Stimulated activated CD4-positive, alpha-beta T cell treated with anti-CD3 and anti-CD28 coated beads, TNF-alpha, amount 100 ng/mL, for 24 hours (primary cell): ENCODE measurements at regions not wholly inside any gene's neighbourhood (a gene's known extent, or its start where the extent isn't known, plus 50 kb on each side); places are given as distances from the start of the nearest gene placed in this dataset.

Experiments used
- DNase-seq, 3 experiments: peaks; one replicate each; pipeline ENCODE4 v3.0.0-alpha.2; 2020; ENCODE audit warnings: low read depth in 3 of 3

DNA sequence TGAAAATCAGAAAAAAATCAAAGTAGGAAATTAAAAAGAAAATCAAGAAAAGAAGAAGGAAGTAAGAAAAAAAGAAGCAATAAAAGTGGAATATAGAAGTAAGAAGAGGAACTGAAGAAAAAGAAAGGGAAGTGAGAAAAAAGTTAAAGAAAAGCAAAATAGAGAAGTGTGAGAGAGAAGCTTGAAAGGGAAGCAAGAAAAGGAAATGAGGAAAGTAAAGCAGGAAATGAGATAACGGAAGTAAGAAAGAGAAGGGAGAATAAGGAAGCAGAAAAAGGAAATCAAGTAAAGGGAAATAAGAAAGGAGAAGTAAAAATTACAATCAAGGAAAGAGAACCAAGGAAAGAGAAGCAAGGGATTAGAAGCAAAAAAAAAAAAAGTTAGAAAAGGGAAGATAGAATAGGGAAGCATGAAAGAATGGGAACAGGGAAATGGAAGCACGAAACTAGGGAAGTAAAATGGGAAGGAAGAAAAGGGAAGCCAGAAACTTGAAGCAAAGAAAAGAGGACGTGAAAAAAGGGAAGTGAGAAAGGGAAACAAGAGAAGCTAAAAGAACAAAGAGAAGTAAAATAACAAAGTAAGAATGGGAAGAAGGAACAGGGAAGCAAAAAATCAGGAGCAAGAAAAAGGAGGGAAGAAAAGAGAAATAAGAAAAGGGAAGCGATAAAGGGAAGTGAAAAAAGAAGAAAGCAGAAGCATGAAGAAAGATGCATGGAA lies 243.3 kb upstream of the NCKAP5 start:
- no peak for DNase-seq

DNA sequence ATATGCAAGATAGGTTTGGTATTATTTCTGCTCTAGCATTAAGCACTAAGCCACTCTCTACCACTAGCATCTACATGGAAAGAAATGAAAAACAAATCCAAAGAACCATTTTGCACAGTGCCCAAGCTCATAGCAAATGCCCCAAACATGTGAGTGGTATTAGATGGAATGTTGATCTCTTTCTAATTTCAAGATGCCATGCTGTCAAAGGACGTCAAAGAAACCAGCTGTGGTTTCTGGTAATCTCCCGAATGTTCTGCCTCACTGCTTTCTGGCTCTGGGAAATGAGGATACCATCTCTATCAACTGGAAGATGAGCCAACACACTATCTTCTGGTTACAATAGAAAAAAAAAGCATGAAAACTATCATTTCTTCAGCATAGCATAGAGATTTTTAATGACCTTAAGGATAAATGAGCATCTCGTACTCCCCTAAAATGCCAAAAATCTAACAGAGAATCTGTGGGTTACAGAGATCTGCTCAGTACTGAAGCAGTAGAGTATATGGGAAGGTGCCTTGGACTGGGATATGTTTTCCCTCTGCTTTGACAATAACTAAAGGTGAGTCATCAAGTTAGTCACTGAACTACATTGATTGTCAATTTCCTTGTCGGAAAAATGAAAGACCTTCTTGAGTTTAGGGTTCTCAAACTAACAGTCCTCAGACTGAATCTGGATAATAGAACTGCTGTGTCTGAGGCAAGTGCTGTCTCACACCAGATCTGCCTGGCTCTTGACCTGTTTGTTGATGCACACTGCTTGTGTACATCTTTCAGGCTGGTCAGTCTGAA lies 244.8 kb upstream of the NCKAP5 start:
- no peak for DNase-seq

DNA sequence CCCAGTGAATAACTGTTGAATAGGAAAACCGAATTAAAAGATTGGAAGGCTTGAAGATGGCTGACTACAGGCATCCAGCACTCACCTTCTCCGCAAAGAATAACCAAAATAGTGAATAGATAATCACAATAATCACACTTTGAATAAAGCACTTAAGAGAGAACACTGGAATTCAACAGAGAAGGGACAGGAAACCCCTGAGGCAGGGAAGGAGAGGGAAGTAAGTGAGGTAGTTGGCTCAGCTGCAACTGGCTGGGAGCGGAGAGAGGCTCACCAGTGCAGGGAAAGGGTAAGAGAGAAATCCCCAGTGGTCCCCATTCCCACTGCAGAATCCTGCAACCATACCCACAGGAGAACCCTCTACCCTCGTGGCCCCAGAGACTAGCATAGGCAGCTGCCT lies 246.6 kb upstream of the NCKAP5 start:
- no peak for DNase-seq

DNA sequence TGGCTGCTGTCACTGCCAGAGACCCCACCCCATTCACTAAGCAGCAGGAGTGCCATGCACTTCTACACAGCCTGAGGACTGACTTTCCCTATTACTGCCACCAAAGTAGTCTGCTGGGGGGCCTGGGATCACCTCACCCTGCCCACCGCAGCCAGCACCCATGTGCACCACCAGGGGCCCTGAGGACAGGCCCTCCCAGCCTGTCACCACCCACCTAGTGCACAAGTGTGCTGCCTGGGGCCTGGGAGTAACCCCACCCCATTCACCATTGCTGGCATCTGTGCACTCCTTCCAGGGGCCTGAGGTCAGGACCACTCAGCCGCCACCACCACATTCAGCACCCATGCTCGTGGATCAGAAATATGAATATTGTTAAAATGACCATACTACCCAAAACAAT lies 247.8 kb upstream of the NCKAP5 start:
- DNase-seq, result no peak

DNA sequence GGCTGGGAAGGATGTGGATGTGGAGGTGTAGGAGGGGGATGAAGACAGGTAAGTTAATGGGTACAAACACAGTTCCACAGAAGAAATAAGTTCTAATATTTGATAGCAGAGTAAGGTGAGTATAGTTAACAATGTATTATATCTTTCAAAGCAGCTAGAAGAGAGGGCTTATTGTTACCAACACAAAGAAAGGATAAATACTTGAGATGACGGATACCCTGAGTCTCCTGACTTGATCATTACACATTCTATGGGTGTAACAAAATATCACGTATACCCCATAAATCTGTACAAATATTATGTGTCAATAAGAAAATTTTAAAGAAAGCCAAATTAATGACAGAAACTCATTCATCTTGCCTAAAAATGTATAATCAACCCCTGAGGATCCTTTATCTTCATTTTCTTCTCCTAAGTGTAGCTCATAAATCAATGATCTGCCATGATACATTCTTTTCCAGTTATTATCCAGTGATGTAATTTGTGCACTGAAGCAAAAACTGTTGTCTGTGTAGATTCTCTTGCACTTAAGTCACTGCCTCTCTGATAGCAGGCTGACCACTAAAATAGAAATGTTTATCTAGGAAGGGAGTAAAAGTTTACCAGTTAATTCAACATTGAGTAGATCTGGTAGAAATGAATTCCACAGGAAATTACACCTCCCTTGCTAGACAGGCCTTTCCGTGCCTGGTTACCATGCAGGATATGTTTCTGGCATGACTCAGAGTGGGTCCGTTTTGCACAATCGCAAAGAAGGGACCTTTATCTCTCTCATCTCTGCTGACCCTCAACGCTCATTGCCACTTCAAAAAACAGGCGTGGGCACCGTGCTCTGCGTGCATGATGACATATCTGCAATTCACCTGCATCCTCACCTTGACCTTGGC lies 249.7 kb upstream of the NCKAP5 start:
- DNase-seq, result no peak

DNA sequence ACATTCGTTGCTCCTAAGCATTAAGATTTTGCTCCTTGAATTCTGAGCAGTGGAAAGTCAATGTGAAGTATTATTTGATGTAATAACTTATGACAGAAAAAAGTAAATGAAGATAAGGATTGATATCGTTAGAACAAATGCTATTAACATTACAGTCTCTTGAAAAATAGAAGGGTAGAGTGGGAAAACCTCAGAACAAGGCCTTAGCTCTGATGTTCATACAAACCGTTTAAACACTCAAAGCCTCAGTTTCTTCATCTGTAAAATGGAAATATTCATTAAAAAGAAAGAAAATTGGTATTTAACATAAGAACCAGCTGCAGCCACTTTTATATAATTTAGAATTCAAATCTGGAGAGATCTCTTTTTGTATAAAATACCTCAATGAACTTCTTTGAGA lies 250.4 kb upstream of the NCKAP5 start:
- no peak for DNase-seq

DNA sequence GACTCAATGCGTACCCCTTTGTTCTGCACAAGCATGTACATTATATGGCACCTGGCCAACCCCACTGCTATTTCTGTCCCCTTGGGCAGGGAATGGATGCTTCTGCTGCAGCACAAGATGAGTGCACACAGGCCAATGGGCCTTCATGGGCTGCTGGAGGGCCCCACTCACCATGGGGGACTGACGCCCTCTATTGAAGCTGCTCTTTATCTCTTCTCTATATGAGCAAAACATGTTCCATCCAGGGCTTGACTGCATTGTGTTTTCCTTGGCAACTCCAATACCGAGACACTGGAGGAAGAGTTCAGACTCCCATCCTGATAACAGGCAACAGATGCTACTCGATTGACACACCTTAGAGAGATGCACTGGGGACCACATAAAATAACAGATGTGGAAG lies 251.6 kb upstream of the NCKAP5 start:
- DNase-seq, result no peak

DNA sequence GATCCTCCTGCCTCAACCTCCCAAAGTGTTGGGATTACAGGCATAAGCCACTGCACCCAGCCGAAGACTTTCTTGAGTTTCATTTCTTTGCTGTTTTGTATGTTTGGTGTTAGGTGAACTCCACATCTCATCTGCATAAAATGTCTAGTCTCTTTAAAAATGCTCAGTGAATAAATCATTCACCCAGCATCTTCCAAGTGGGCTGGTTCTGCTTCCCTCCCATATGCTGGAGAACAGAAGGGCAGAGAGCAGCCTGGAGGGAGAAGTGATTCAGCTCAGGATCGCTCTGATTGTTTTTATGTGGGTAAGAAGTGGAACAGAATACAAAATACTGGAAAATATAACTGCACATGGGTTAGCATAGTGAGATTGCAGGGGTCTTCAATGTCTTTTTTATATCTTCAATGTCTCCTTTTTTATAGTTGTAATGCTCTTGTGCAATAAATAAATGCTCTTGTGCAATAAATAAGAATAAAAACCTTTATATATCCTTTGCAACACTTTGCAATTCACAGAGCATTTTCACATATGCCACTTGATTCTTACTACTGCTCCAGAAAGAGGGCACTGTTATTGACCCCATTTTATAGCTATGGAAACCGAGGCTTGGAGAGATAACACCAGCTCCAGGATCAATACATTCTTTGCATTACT lies 253.0 kb upstream of the NCKAP5 start:
- DNase-seq, result no peak

DNA sequence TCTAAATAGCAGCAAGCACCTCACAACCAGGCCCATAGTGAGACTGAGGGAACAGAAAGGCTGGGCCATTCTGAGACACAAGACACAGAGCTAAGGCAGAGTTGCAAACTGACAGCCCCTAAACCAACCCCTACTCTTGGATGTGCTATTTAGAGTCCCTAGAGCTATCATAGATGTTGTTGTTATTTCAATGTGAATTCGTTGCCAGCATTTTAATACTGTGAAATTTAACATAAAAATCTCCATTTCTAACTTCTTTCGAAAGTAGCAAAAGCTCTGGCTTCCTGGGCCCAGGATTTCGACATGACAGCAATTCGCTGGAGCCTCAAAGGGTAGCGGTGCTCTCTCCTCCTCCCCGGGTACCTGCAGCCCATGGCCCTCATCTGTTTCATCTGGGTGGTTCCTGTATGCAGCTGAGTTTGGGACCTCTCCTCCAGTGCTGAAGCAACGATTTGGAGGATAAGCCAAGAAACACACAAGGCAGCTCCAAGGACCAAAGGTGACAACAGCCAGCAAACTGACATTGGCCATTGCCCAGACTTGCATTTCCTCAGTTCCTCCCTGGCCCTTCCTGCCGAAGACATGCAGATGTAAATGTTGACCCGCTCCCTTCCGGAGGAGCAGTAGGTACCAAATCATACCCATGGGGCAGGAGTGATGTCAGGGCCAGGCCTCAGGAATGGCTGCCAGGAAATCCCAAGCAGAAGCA lies 254.4 kb upstream of the NCKAP5 start:
- no peak for DNase-seq

DNA sequence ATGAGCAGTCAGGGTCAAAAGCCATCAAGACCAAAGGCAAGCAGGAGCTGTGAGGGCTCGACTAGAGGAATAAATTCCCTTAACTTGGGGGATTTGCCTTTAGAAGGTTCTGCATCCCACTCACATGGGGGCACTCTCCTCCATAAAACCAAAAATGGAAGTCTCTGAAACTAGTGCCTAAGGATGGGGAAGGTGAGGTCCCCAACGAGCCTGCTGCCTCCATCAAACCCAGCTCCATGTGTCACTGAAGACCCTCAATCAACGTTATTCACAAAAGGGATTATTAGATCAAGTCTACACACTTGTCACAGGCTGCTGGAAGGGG lies 254.9 kb upstream of the NCKAP5 start:
- no peak for DNase-seq

DNA sequence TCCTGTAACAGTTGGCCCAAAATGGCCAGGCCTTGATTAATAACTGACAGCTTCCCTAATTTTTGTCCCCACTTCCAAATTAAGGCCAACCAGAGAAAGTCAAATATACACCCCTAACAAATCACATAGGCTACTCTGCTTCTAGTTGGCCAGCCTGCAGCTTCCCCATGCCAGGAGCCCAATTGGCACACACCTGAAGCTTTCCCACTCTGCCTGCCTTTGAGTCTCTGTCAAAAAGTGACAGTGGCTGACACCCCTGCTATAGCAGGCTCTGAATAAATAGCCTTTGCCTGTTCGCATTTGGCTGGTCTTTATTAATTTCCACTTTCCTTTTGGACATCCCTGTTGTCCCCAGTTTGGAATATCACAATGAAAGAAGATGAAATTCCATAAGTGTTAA lies 256.6 kb upstream of the NCKAP5 start:
- DNase-seq, result no peak

DNA sequence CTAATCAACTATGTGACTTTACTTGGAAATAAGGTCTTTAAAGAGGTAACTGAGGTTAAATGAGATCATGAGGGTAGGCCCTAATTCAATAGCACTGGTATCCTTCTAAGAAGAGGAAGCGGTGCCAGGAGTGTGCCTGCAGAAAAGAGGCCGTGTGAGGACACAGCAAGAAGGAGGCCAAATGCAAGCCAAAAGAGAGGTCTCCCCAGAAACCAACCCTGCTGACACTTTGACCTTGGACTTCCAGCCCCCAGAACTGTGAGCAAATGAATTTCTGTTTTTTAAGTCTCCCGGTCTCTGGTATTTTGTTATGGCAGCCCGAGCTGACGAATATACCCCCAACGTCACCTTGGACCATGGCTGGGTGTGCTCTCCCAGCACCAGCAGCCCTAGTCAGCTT lies 257.5 kb upstream of the NCKAP5 start:
- DNase-seq, result no peak

DNA sequence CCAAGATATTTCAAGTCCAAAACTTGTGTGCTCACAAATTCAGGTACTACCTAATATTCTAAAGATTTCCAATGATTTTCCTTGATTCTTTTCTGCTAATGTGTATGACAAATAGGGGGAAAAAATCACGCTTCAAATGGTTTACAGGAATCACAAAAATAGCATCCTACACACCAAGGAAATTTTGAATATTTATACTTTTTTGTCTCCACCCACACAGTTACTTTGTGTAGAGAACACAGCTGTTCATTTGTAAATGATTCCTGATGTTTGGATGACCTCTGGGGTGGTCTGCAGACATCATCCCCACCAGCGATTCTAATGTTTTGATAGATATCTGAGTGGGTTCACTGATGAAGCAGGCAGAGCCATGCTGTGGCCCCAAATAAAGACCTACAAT lies 260.6 kb upstream of the NCKAP5 start:
- no peak for DNase-seq

DNA sequence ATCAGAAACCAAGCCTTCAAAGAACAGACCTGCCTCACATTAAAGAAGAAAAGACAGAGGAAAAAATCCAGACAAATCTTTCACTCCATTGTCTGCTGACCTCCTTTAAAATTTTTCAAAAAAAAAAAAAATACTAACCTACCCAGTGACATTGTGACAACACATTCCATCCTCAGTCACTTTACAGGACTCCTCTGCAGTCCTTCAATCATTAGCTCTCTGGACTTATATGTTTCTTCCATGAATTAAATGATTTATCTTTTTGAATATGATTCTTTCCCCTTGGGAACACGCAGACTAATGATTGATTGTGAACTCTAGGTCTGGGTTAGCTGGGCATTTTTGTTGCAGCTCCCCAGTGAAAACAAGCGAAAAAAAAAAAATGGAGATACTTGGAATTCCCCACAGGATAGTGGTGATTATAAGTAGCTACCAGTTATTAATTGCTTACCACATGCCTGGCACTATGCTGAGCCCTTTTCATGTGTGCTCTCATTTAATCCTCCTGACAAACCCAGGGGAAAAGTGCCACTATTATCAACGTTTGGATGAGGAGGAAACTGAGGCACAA lies 261.3 kb upstream of the NCKAP5 start:
- no peak for DNase-seq

DNA sequence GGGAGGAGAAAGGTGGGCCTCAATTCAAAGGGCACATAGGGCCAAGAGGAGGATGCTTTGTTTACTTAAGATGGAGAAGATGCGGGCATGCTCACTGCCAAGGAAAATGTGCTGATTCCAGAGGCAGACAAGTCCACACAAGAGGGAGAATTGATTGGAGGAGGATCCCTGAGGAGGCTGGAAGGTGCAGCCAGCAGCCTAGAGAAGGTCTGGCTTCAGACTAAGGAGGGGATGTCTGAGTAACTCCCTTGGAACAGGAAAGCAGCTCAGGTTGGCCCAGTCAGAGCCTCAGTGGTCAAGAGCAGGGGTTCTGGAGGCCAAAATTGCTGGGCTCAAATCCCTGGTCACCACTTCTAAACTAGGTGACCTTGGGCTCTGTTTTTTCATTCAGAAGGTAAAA lies 265.5 kb upstream of the NCKAP5 start:
- DNase-seq, result no peak

DNA sequence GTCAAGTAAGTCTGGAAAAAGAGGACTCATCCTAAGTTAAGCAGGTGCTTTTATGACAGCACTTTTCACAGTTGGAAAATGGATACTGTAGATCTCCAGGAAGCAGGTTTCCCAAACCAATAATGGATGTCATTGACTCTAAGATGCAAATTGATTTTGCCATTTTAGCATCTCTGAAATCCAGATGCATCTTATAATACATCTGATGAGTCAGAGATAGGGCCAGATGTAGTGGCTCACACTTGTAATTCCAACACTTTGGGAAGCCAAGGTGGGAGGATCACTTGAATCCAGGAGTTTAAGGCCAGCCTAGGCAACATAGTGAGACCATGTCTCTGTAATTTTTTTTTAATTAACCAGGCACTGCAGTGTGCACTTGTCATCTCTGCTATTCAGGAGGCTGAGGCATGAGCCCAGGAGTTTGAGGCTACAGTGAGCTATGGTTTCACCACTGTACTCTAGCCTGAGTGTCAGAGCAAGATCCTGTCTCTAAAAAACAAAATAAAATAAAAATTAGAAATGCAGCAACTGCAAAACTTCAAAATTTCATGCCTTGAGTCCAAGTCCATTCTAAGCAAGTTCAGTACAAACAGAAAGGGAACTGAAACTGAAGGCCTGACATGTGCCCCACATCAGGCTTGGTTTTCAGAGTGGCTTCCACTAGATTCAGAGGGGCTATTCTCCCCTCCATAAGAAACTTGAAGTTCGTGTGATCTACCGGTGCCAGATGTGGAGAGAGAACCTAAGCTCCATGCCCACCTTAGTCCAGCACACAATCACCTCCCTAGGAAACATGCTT lies 267.8 kb upstream of the NCKAP5 start:
- DNase-seq, result no peak

DNA sequence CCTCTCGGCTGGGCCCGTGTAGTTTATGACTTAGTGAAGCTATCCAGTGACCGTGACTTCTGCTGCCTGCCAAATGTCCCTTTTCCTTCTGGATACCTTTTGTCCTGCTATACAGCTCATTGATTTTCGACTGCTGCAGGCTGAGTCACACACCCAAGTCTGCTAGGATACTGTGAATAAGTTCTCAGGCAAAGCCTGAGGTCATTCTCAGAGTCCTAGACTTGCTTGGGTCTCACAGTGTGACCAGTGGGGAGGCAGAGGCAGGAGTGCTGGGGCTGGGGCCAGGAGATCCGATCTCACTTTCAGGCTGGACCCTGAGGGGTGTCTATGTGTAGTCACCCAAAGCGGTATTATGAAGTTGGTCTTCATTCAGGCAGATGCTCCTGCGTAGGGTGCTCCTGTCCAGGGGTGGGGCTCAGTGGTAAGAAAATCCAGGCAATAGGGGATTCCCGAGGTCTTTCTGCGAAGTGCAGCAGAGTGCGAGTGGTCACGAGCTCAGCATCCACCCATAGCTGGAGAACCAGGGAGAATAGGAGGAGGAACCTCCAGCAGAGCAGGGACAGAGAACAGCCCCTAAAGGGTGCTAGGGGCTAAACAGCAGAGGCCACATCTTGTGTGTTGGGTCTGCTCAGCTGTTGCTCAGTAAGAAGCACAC lies 268.6 kb upstream of the NCKAP5 start:
- no peak for DNase-seq

DNA sequence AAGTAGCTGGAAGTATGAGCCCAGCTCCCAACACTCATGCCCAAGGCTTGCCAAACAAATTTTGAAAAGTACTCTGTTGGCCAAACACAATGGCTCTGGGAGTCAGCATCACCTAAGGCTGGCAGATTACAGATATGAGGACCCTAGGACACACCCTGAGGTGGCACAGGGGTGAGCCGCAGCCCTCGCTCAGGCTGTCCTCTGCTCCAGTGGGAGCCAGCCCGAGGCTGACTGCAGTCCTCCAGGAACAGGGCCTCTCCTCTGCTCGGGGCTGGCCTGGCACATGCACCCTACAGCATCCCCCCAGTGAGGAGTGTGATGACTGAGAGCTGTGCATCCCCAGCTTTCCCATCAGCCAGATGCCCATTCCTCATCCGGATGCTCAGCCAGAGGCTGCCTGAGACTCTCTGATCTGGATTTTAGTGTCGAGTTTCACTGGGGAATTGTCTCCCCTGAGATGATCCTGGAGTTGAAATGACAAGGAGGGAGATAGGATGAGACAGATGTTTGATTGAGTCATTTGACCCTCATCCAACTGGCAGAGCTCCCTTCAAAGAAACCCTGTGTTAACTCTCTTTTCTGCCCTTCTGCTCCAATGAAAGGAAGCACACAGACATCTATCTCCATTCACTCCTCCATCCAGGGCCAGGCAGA lies 269.3 kb upstream of the NCKAP5 start:
- no peak for DNase-seq

DNA sequence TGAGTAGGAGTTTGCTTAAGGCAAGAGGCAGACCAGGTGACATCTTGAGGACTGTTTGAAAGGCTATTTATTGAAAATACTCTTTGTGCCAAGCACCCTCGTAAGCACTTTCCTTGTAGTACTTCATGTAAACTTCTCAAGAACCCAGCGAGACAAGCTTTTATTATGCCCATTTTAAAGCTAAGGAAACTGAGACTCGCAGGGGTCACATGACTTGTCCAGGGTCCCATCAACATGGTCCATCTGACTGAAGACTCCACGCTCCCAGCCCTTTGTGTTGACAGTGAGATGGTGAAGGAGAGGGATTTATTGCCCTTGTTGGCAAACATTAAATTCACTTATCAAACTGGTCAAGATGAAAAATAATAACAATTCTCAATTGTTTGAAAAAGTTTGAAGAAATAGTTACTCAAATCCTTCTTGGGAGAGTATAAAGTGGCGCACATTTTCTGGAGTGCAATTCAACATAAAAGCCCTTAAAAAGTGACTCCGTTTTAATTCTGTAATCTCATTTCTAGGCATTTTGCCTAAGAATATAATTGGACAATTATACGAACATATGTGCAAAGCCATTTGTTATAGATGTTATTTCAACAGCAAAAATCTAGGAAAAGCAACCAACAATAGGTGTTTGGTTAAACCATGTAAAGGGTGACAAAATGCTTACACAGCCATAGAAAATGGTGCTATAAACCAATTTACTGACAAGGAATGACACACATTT lies 270.5 kb upstream of the NCKAP5 start:
- DNase-seq, result no peak
